ENCODE measurements at regions not wholly inside any gene's neighbourhood (a gene's known extent, or its start where the extent isn't known, plus 50 kb on each side); places are given as distances from the start of the nearest gene placed in this dataset.
"Not testable (repeated sequence)": the region's sequence is repeated elsewhere in the genome, so short reads cannot be mapped to it uniquely, and the experiment has no call there.

GRCh38 chr10:63965846-63966245, 444.6 kb downstream of the REEP3 start:
- DNase-seq (ENCODE audit: low read depth): no peak
- TF ChIP-seq CTCF (IDR thresholded peaks at IDR 0.05; ENCODE audit: low read depth, low read length, missing control alignments): no peak
- no peak overlapping the region for H3K4me3 ChIP-seq (ENCODE audit: low read depth, low read length)

- no peak overlapping the region for H3K4me3 ChIP-seq (ENCODE audit: low read depth, low read length)
- DNase-seq (ENCODE audit: low read depth): no peak
- no peak for TF ChIP-seq CTCF (IDR thresholded peaks at IDR 0.05; ENCODE audit: low read depth, low read length, missing control alignments)
Measured at GRCh38 chr10:63972949-63973827, 452.0 kb downstream of the REEP3 start.

- TF ChIP-seq CTCF (IDR thresholded peaks at IDR 0.05; ENCODE audit: low read depth, low read length, missing control alignments): peak; percentile 83
- peak; percentile 24 for DNase-seq (ENCODE audit: low read depth)
- H3K4me3 ChIP-seq (ENCODE audit: low read depth, low read length): no peak overlapping the region
Measured at GRCh38 chr10:63976538-63976937, 455.3 kb downstream of the REEP3 start.

GRCh38 chr10:63977329-63977923, 456.2 kb downstream of the REEP3 start:
- peak; percentile 24 for DNase-seq (ENCODE audit: low read depth)
- TF ChIP-seq CTCF (IDR thresholded peaks at IDR 0.05; ENCODE audit: low read depth, low read length, missing control alignments): peak; percentile 74
- H3K4me3 ChIP-seq (ENCODE audit: low read depth, low read length): no peak overlapping the region

- DNase-seq (ENCODE audit: low read depth); H3K4me3 ChIP-seq (ENCODE audit: low read depth, low read length): not testable (repeated sequence)
Measured at GRCh38 chr10:63980870-63981269, 459.7 kb downstream of the REEP3 start.

GRCh38 chr10:63984061-63984460, 462.9 kb downstream of the REEP3 start:
- DNase-seq (ENCODE audit: low read depth); H3K4me3 ChIP-seq (ENCODE audit: low read depth, low read length): not testable (repeated sequence)

- no peak for TF ChIP-seq CTCF (IDR thresholded peaks at IDR 0.05; ENCODE audit: low read depth, low read length, missing control alignments)
- H3K4me3 ChIP-seq (ENCODE audit: low read depth, low read length): no peak overlapping the region
- DNase-seq (ENCODE audit: low read depth): no peak
Measured at GRCh38 chr10:63986536-63986935, 465.3 kb downstream of the REEP3 start.

- no peak for TF ChIP-seq CTCF (IDR thresholded peaks at IDR 0.05; ENCODE audit: low read depth, low read length, missing control alignments)
- no peak for DNase-seq (ENCODE audit: low read depth)
- H3K4me3 ChIP-seq (ENCODE audit: low read depth, low read length): no peak overlapping the region
Measured at GRCh38 chr10:63987212-63987611, 466.0 kb downstream of the REEP3 start.

Measured in GM12864 (cell line).